H1 (cell line): ENCODE measurements at regions not wholly inside any gene's neighbourhood (a gene's known extent, or its start where the extent isn't known, plus 50 kb on each side); places are given as distances from the start of the nearest gene placed in this dataset.

Experiments
- CTCF ChIA-PET: fragments of 300-600 bp; sonication (Branson Sonifier 250); formaldehyde crosslinking; loops from one replicate; lab custom pipeline; 2021; ENCODE audit not compliant: partially characterized antibody; lab: Charles Lee
- POLR2A ChIA-PET: fragments of 300-600 bp; sonication (Branson Sonifier 250); formaldehyde crosslinking; loops from one replicate; lab custom pipeline; 2021; ENCODE audit warnings: inconsistent platforms; ENCODE audit not compliant: partially characterized antibody; lab: Charles Lee
- DNase-seq, 2 experiments: peaks; one replicate each; pipeline versions ENCODE4 v3.0.0 to v3.0.0-alpha.2; 2010 to 2022; ENCODE audit warnings: low spot score in 2 of 2, low read depth in 1 of 2, mixed read lengths in 1 of 2
- FAIRE-seq: peaks from 2 replicates; lab custom pipeline; 2011; peaks lifted over from hg19 to GRCh38; lab: Jason Lieb, UNC
- H2AFZ ChIP-seq: 2 replicates; pipeline ENCODE4 v1.8.1; 2012; ENCODE audit warnings: low read length, inconsistent platforms
- H2AK5ac ChIP-seq: 2 replicates; pipeline ENCODE4 v1.6.1; 2013; ENCODE audit warnings: low read depth, low read length
- H2BK120ac ChIP-seq: replicated peaks from 2 replicates; pipeline ENCODE3; 2013; ENCODE audit warnings: low read depth, low read length, inconsistent platforms
- H2BK12ac ChIP-seq: 2 replicates; pipeline ENCODE4 v1.6.1; 2013; ENCODE audit warnings: low read depth, low read length
- H2BK15ac ChIP-seq: 2 replicates; pipeline ENCODE4 v1.6.1; 2013; ENCODE audit warnings: low read length
- H2BK20ac ChIP-seq: 2 replicates; pipeline ENCODE4 v1.6.1; 2013; ENCODE audit warnings: low read length
- H2BK5ac ChIP-seq: 2 replicates; pipeline ENCODE4 v1.6.1; 2013; ENCODE audit warnings: low read depth, low read length
- H3K14ac ChIP-seq: 2 replicates; pipeline ENCODE4 v1.6.1; 2013; ENCODE audit warnings: inconsistent platforms; ENCODE audit not compliant: insufficient read length
- H3K18ac ChIP-seq: 2 replicates; pipeline ENCODE4 v1.6.1; 2013; ENCODE audit warnings: low read length; ENCODE audit errors: extremely low read depth
- H3K23ac ChIP-seq: 2 replicates; pipeline ENCODE4 v1.6.1; 2013; ENCODE audit warnings: inconsistent platforms; ENCODE audit not compliant: insufficient read length
- H3K23me2 ChIP-seq: 2 replicates; pipeline ENCODE4 v1.6.1; 2013; ENCODE audit warnings: low read depth, low read length
- H3K27ac ChIP-seq: 2 replicates; pipeline ENCODE4 v1.6.1; 2011; ENCODE audit warnings: low read depth, low read length, inconsistent platforms
- H3K27me3 ChIP-seq, 4 experiments: replicated peaks in 1 of 4; 1 replicate in 1 of 4; 2 replicates in 3 of 4; pipeline versions ENCODE4 v1.6.1 to v1.8.1; 2011 to 2013; ENCODE audit warnings: low read length in 3 of 4, mild to moderate bottlenecking in 3 of 4, inconsistent platforms in 2 of 4, mixed read lengths in 2 of 4, moderate library complexity in 1 of 4; ENCODE audit not compliant: control insufficient read depth in 3 of 4, insufficient read depth in 3 of 4; ENCODE audit errors: extremely low read depth in 1 of 4
- H3K36me3 ChIP-seq, 4 experiments: 2 replicates each; pipeline versions ENCODE4 v1.6.1 to v1.8.1; 2011 to 2013; ENCODE audit warnings: mild to moderate bottlenecking in 4 of 4, low read length in 3 of 4, moderate library complexity in 2 of 4, control low read depth in 1 of 4, inconsistent platforms in 1 of 4; ENCODE audit not compliant: insufficient read depth in 4 of 4, control insufficient read depth in 2 of 4
- H3K4ac ChIP-seq: replicated peaks from 2 replicates; pipeline ENCODE3; 2013; ENCODE audit warnings: low read length, low read depth, mixed read lengths, inconsistent platforms; ENCODE audit not compliant: insufficient read length
- H3K4me1 ChIP-seq, 4 experiments: replicated peaks in 1 of 4; 1 replicate in 1 of 4; 2 replicates in 3 of 4; pipeline versions ENCODE4 v1.6.1 to v1.8.1; 2011 to 2013; ENCODE audit warnings: low read length in 3 of 4, inconsistent platforms in 2 of 4, mixed read lengths in 1 of 4; ENCODE audit not compliant: insufficient read depth in 4 of 4, control insufficient read depth in 3 of 4
- H3K4me2 ChIP-seq, 2 experiments: 2 replicates each; pipeline versions ENCODE4 v1.6.1 to v1.8.1; 2011 to 2013; ENCODE audit warnings: low read depth in 2 of 2, low read length in 2 of 2, control low read depth in 1 of 2, inconsistent platforms in 1 of 2, mild to moderate bottlenecking in 1 of 2; ENCODE audit not compliant: insufficient read depth in 1 of 2
- H3K4me3 ChIP-seq, 4 experiments: fragments of 200-600, 300-600 bp in 1 of 4; sonication (generic), shearing (Covaris generic), sonication (Bioruptor Twin) in 1 of 4; 2 replicates each; pipeline versions ENCODE4 v1.5.1 to v1.8.1; 2011 to 2016; ENCODE audit warnings: low read length in 4 of 4, low read depth in 3 of 4, control low read depth in 2 of 4, inconsistent platforms in 2 of 4, mild to moderate bottlenecking in 2 of 4, mixed read lengths in 1 of 4, moderate library complexity in 1 of 4; ENCODE audit not compliant: insufficient read depth in 2 of 4; ENCODE audit errors: extremely low read depth in 1 of 4
- H3K56ac ChIP-seq: replicated peaks from 2 replicates; pipeline ENCODE3; 2013; ENCODE audit warnings: low read depth, mild to moderate bottlenecking, mixed read lengths, low read length, inconsistent platforms; ENCODE audit not compliant: insufficient read length
- H3K79me1 ChIP-seq: 2 replicates; pipeline ENCODE4 v1.6.1; 2013; ENCODE audit warnings: low read depth, low read length, control low read depth
- H3K79me2 ChIP-seq, 2 experiments: 2 replicates each; pipeline versions ENCODE4 v1.6.1 to v1.8.1; 2012 to 2013; ENCODE audit warnings: low read length in 2 of 2, mild to moderate bottlenecking in 2 of 2, inconsistent platforms in 1 of 2; ENCODE audit not compliant: insufficient read depth in 2 of 2, control insufficient read depth in 1 of 2
- H3K9ac ChIP-seq, 4 experiments: replicated peaks in 1 of 4; 1 replicate in 1 of 4; 2 replicates in 3 of 4; pipeline versions ENCODE4 v1.6.1 to v1.8.1; 2011 to 2013; ENCODE audit warnings: low read depth in 3 of 4, low read length in 3 of 4, control low read depth in 2 of 4, mild to moderate bottlenecking in 2 of 4, moderate library complexity in 2 of 4, inconsistent platforms in 1 of 4; ENCODE audit errors: extremely low read depth in 1 of 4
- H3K9me3 ChIP-seq, 2 experiments: 2 replicates each; pipeline versions ENCODE4 v1.6.1 to v1.8.1; 2012 to 2013; ENCODE audit warnings: mild to moderate bottlenecking in 2 of 2, moderate library complexity in 2 of 2, control low read depth in 1 of 2, inconsistent platforms in 1 of 2, low read depth in 1 of 2, low read length in 1 of 2, mixed read lengths in 1 of 2; ENCODE audit not compliant: insufficient read depth in 2 of 2
- H4K20me1 ChIP-seq, 2 experiments: replicated peaks in 1 of 2; 2 replicates each; pipeline versions ENCODE3 to v1.8.1; 2011 to 2013; ENCODE audit warnings: inconsistent platforms in 2 of 2, low read length in 2 of 2, mild to moderate bottlenecking in 1 of 2; ENCODE audit not compliant: insufficient read depth in 2 of 2, control insufficient read depth in 1 of 2
- H4K5ac ChIP-seq: 2 replicates; pipeline ENCODE4 v1.6.1; 2013; ENCODE audit warnings: low read length, low read depth, mixed read lengths, inconsistent platforms; ENCODE audit not compliant: insufficient read length
- H4K8ac ChIP-seq: 2 replicates; pipeline ENCODE4 v1.8.0; 2013; ENCODE audit warnings: mild to moderate bottlenecking, moderate library complexity, low read length, inconsistent platforms; ENCODE audit not compliant: insufficient read depth; ENCODE audit errors: extremely low read depth
- H4K91ac ChIP-seq: replicated peaks from 2 replicates; pipeline ENCODE3; 2013; ENCODE audit warnings: low read length, mixed read lengths, inconsistent platforms; ENCODE audit not compliant: insufficient read length
- CHD2 ChIP-seq: IDR thresholded peaks from 2 replicates; pipeline ENCODE4 v1.6.1; 2012; ENCODE audit warnings: low read length, improper control_type of control experiment
- EZH2 ChIP-seq: fragments of 200-600 bp; sonication (generic); IDR thresholded peaks from 2 replicates; pipeline ENCODE4 v1.7.1; 2012; ENCODE audit warnings: low read depth, mild to moderate bottlenecking, moderate library complexity, low read length, inconsistent platforms; ENCODE audit not compliant: severe bottlenecking
- GABPA ChIP-seq: IDR thresholded peaks from 2 replicates; pipeline ENCODE4 v1.6.1; 2011; ENCODE audit warnings: mild to moderate bottlenecking, low read length, moderate library complexity, borderline replicate concordance; ENCODE audit not compliant: insufficient read depth
- GTF2F1 ChIP-seq: IDR thresholded peaks from 2 replicates; pipeline ENCODE4 v1.6.1; 2012; ENCODE audit warnings: low read depth, low read length, improper control_type of control experiment, borderline replicate concordance
- RBBP5 ChIP-seq: IDR thresholded peaks from 2 replicates; pipeline ENCODE4 v1.7.1; 2012; ENCODE audit warnings: low read depth, mild to moderate bottlenecking, inconsistent platforms, low read length, moderate library complexity, borderline replicate concordance
- WGBS, 2 experiments: shearing (Covaris generic) in 1 of 2; methylation state at CpG; one replicate each; pipeline versions ENCODE4 v1.1.6 to v1.1.7; 2013 to 2015; ENCODE audit warnings: low lambda C conversion rate in 2 of 2, mixed read lengths in 2 of 2, inconsistent platforms in 1 of 2, low coverage in 1 of 2, missing lambda C conversion rate in 1 of 2; ENCODE audit not compliant: insufficient replicate concordance in 2 of 2, insufficient coverage in 1 of 2, insufficient read length in 1 of 2; ENCODE audit errors: extremely low coverage in 1 of 2, missing lambda C conversion rate in 1 of 2; 5-methylcytosine and 5-hydroxymethylcytosine counted together

DNA sequence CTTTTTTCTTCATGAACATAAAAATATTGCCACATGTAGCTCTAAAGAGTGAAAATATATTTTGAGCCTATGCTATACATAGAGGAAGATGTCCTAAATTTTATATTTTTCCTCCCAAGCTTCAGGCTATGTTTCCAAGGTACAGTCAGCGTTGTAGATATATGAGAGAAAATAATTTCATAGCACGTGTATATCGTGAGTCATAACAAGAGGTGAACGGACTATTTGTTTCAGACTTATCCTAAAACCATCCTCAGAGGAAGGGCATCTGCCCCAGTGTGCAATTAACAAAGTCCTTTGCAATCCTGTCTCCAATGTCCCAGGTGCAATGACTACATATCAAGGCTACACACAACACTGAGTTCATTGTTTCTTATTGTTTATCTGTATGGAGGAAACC lies 177.3 kb upstream of the ARRDC4 start:
- no peak overlapping the region for H3K56ac ChIP-seq
- H3K9ac ChIP-seq = no peak overlapping the region
- H4K5ac ChIP-seq = no peak overlapping the region
- H4K91ac ChIP-seq = no peak overlapping the region
- no peaks in the 10 kb centered on the region for H3K4me1 ChIP-seq
- no peaks in the 10 kb centered on the region for H3K36me3 ChIP-seq
- CTCF ChIA-PET = interaction anchor here (1.0 to 1.7 kb wide), 2 partner anchors 10 to 21 kb away, joined by 3 to 4 read pairs; no protein-coding TSS in a partner anchor
- no peak overlapping the region for H2AK5ac ChIP-seq
- H3K27me3 ChIP-seq = no peaks in the 10 kb centered on the region; a peak in 1 of 7 replicates
- FAIRE-seq = no peak
- H2BK15ac ChIP-seq = no peak overlapping the region
- no peak overlapping the region for H3K4me3 ChIP-seq
- H2BK20ac ChIP-seq = no peak overlapping the region
- 90% methylated on average over 4 of the region's 4 CpGs; no CpG with 5 or more reads in 1 of the 2 experiments for WGBS, 2 experiments
- no peak overlapping the region for H4K8ac ChIP-seq
- no peak overlapping the region for H2BK120ac ChIP-seq
- no peak overlapping the region for H3K4ac ChIP-seq
- H3K9me3 ChIP-seq = no peaks in the 10 kb centered on the region
- POLR2A ChIA-PET = no interaction called here
- no peak overlapping the region for H3K27ac ChIP-seq
- H3K4me2 ChIP-seq = no peak overlapping the region
- H4K20me1 ChIP-seq = no peaks in the 10 kb centered on the region
- H2BK5ac ChIP-seq = no peak overlapping the region
- H3K23ac ChIP-seq = no peak overlapping the region
- no peak for DNase-seq
- no peak overlapping the region for H2BK12ac ChIP-seq
- no peaks in the 10 kb centered on the region for H3K23me2 ChIP-seq
- H3K79me2 ChIP-seq = no peaks in the 10 kb centered on the region
- no peak overlapping the region for H2AFZ ChIP-seq
- no peak overlapping the region for H3K14ac ChIP-seq
- H3K79me1 ChIP-seq = no peaks in the 10 kb centered on the region
- no peak overlapping the region for H3K18ac ChIP-seq
- TF ChIP-seq RBBP5 (no peak), CHD2 (no peak), GTF2F1 (no peak), GABPA (no peak), EZH2 (no peak)
